Esophagus muscularis mucosa (tissue), 3 donors: ENCODE measurements at regions not wholly inside any gene's neighbourhood (a gene's known extent, or its start where the extent isn't known, plus 50 kb on each side); places are given as distances from the start of the nearest gene placed in this dataset.

ENCODE experiments used
- CTCF ChIP-seq, 3 experiments: fragments of 200-600 bp in 2 of 3; fragments of 450-650 bp in 1 of 3; sonication (generic) in 2 of 3; IDR thresholded peaks; one replicate each; pipeline ENCODE4 v1.5.1; 2017 to 2019; ENCODE audit warnings: antibody characterized with exemption in 3 of 3, mild to moderate bottlenecking in 2 of 3, moderate library complexity in 1 of 3
- POLR2A ChIP-seq: fragments of 450-650 bp; IDR thresholded peaks from one replicate; pipeline ENCODE4 v1.6.1; 2017; ENCODE audit warnings: antibody characterized with exemption, moderate library complexity, mild to moderate bottlenecking, low read depth

DNA sequence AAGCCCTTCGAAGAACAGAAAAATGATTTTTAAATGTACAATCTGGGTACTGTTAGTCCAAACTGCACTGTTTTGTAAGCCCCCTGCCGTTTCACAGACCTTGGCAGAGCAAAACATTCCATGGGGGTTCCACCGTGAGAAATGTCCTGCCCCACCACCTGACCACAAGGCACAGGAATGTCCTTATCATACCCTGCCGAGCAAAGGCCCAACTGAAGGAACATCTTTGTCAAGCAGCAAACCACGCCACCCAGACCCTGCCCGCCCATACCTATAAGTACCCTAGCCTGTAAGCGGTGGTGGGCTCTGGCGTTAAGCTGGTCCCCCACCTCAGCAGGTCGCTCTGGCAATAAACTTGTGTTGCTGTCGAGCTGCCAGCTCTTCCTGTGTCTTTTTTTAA, 181.6 kb upstream of the PZP start:
- TF ChIP-seq CTCF (IDR thresholded peaks at IDR 0.05) (no peak), POLR2A (no peak)
